ENCODE measurements at regions not wholly inside any gene's neighbourhood (a gene's known extent, or its start where the extent isn't known, plus 50 kb on each side); places are given as distances from the start of the nearest gene placed in this dataset.

DNA sequence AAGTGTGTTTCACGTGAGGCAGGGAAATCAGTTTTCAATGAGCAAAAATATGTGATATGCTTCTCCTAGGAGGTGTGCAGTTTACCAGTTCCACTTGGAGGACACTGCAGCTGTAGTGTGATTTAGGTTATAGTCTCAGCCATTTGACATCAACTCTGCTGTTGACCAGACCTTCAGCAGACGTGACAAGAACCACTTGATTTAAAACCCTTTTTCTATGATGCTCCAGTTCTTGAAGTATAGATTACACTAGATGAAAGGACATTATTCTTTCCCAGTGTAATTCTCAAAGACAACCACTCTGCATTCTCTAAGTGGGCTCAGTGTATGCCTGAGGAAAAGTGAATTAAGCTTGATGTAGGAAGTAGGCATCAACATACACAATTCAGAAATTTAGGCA is 480.8 kb downstream of the TBC1D32 start:
- TF ChIP-seq CTCF (IDR thresholded peaks at IDR 0.05) (no peak), POLR2AphosphoS5 (IDR thresholded peaks at IDR 0.05; ENCODE audit: low read depth, low read length) (no peak), SIN3A (IDR thresholded peaks at IDR 0.05; ENCODE audit: borderline replicate concordance, insufficient read depth, low read depth, low read length) (no peak), REST (IDR thresholded peaks at IDR 0.05; ENCODE audit: insufficient read depth in 1 of 2, low read depth in 2 of 2, low read length in 1 of 2) (no peak)
